SK-N-SH treated with all-trans-retinoic acid at 6 μM for 48 hours (cell line): ENCODE measurements at regions not wholly inside any gene's neighbourhood (a gene's known extent, or its start where the extent isn't known, plus 50 kb on each side); places are given as distances from the start of the nearest gene placed in this dataset.

Experiments
- ARNTL ChIP-seq: fragments of 450-650 bp; formaldehyde crosslinking; IDR thresholded peaks from 2 replicates; pipeline ENCODE4 v1.5.0; 2020; ENCODE audit warnings: low read depth, mild to moderate bottlenecking, moderate library complexity, borderline replicate concordance
- ISL1 ChIP-seq: fragments of 250-450 bp; sonication (Bioruptor Pico); IDR thresholded peaks from 2 replicates; pipeline ENCODE4 v2.1.2; 2022; ENCODE audit warnings: mild to moderate bottlenecking, moderate library complexity
- TCF4 ChIP-seq: fragments of 250-450 bp; sonication (Bioruptor Pico); IDR thresholded peaks from 2 replicates; pipeline ENCODE4 v1.8.0; 2021; ENCODE audit warnings: mild to moderate bottlenecking, moderate library complexity, borderline replicate concordance
- ZNF565 ChIP-seq: fragments of 450-650 bp; formaldehyde crosslinking; conservative IDR thresholded peaks from 2 replicates; pipeline ENCODE4 v1.5.0; 2020; ENCODE audit warnings: low read depth, mild to moderate bottlenecking, moderate library complexity
- ZNF70 ChIP-seq: fragments of 450-650 bp; formaldehyde crosslinking; IDR thresholded peaks from 2 replicates; pipeline ENCODE4 v1.5.0; 2020; ENCODE audit warnings: mild to moderate bottlenecking, moderate library complexity
- TF ChIP-seq, protein P1 (sequence below): fragments of 250-450 bp; sonication (Bioruptor Pico); IDR thresholded peaks from 2 replicates; pipeline ENCODE4 v1.5.1; 2020; ENCODE audit warnings: low read depth, mild to moderate bottlenecking, moderate library complexity
- TF ChIP-seq, protein P2 (sequence below): fragments of 250-450 bp; sonication (Bioruptor Pico); IDR thresholded peaks from 2 replicates; pipeline ENCODE4 v1.8.0; 2020; ENCODE audit warnings: mild to moderate bottlenecking, moderate library complexity, borderline replicate concordance
- TF ChIP-seq, protein P3 (sequence below): fragments of 250-450 bp; sonication (Bioruptor Pico); IDR thresholded peaks from 2 replicates; pipeline ENCODE4 v1.8.0; 2021; ENCODE audit warnings: low read depth, mild to moderate bottlenecking, moderate library complexity, borderline replicate concordance

DNA sequence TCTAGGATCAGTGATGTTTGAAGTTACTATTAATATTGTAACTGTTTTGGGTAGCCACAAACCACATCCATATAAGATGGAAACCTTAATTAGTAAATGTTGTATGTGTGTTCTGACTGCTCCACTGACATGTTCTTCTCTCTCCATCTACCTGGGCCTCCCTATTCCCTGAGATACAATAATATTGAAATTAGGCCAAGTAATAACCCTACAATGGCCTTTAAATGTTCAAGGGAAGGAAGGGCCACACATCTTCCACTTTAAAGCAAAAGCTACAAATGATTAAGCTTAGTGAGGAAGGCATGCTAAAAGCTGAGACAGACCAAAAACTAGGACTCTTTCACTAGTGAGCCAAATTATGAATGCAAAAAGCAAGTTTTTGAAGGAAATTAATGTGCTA lies 176.4 kb upstream of the ANK3 start:
- no peak for TF ChIP-seq ZNF70 (CRISPR knock-in tag)
- TF ChIP-seq, protein P1, sequence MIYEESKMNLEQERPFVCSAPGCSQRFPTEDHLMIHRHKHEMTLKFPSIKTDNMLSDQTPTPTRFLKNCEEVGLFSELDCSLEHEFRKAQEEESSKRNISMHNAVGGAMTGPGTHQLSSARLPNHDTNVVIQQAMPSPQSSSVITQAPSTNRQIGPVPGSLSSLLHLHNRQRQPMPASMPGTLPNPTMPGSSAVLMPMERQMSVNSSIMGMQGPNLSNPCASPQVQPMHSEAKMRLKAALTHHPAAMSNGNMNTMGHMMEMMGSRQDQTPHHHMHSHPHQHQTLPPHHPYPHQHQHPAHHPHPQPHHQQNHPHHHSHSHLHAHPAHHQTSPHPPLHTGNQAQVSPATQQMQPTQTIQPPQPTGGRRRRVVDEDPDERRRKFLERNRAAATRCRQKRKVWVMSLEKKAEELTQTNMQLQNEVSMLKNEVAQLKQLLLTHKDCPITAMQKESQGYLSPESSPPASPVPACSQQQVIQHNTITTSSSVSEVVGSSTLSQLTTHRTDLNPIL (CRISPR knock-in tag) = no peak
- no peak for TF ChIP-seq ZNF565 (CRISPR knock-in tag)
- TF ChIP-seq, protein P2, sequence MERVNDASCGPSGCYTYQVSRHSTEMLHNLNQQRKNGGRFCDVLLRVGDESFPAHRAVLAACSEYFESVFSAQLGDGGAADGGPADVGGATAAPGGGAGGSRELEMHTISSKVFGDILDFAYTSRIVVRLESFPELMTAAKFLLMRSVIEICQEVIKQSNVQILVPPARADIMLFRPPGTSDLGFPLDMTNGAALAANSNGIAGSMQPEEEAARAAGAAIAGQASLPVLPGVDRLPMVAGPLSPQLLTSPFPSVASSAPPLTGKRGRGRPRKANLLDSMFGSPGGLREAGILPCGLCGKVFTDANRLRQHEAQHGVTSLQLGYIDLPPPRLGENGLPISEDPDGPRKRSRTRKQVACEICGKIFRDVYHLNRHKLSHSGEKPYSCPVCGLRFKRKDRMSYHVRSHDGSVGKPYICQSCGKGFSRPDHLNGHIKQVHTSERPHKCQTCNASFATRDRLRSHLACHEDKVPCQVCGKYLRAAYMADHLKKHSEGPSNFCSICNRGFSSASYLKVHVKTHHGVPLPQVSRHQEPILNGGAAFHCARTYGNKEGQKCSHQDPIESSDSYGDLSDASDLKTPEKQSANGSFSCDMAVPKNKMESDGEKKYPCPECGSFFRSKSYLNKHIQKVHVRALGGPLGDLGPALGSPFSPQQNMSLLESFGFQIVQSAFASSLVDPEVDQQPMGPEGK = no peak
- TF ChIP-seq ISL1 = no peak
- no peak for TF ChIP-seq TCF4 (CRISPR knock-in tag)
- no peak for TF ChIP-seq ARNTL
- TF ChIP-seq, protein P3, sequence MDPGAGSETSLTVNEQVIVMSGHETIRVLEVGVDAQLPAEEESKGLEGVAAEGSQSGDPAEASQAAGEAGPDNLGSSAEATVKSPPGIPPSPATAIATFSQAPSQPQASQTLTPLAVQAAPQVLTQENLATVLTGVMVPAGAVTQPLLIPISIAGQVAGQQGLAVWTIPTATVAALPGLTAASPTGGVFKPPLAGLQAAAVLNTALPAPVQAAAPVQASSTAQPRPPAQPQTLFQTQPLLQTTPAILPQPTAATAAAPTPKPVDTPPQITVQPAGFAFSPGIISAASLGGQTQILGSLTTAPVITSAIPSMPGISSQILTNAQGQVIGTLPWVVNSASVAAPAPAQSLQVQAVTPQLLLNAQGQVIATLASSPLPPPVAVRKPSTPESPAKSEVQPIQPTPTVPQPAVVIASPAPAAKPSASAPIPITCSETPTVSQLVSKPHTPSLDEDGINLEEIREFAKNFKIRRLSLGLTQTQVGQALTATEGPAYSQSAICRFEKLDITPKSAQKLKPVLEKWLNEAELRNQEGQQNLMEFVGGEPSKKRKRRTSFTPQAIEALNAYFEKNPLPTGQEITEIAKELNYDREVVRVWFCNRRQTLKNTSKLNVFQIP (CRISPR knock-in tag) = no peak
